Activated CD4-positive, alpha-beta T cell treated with anti-CD3 and anti-CD28 coated beads, Interleukin-2, amount 50 U/mL, for 24 hours (primary cell): ENCODE measurements at regions not wholly inside any gene's neighbourhood (a gene's known extent, or its start where the extent isn't known, plus 50 kb on each side); places are given as distances from the start of the nearest gene placed in this dataset.

Experiments used
- DNase-seq, 2 donors: peaks; one replicate each; pipeline ENCODE4 v3.0.0-alpha.2; 2020; ENCODE audit warnings: low read depth in 1 of 2, low spot score in 1 of 2

DNA sequence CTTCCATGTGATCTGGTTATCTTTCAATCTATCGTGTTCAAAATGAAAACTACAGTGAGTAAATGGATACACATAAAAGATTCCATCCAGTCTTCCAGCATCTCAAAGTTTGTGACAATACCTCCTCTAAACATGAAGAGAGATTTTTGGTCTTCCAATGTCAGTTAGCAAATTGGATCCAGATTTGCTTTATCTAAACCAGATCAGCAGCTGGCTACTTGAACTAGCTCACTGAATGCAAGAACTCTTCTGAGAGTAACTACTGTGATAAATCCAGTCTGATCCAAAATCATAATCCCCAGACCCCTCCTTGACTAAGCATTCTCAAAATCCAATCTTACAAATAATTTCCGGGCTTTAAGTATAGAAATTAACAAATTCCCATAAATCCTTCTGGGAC lies 2177.9 kb upstream of the C9orf72 start:
- no peak for DNase-seq

DNA sequence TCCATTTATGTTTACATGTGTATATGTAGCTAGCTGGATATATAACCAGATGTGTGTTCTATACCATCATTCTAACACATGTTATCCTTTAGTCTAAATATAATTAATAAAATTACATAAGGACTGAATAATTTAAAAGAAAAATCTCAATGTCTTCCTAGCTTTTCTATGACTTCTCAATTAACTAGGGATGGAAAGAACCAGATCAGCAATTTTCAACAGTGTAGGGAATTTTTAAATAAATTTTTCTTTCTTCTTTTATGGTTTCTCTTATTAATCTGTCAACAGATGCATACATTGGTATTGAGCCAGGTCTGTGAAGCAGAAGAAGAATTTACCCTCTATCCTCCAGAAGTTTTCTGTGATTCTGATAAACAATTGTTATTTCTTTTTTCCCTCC lies 2180.4 kb upstream of the C9orf72 start:
- DNase-seq = no peak

DNA sequence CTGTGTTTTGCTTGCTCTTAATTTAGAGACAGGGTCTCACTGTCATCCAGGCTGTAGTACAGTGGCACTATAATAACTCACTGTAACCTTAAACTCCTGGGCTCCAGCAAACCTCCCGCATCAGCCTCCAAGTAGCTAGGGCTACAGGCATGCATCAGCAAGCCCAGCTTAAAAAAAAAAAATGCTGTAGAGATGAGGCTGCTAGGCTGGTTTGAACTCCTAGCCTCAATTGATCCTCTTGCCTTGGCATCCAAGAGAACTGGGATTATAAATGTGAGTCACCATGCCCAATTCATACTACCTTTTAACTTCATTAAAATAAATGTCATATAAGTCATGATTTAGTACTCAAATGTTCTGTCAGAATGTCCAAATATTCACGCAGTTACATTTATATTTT lies 2195.7 kb upstream of the C9orf72 start:
- DNase-seq = no peak

DNA sequence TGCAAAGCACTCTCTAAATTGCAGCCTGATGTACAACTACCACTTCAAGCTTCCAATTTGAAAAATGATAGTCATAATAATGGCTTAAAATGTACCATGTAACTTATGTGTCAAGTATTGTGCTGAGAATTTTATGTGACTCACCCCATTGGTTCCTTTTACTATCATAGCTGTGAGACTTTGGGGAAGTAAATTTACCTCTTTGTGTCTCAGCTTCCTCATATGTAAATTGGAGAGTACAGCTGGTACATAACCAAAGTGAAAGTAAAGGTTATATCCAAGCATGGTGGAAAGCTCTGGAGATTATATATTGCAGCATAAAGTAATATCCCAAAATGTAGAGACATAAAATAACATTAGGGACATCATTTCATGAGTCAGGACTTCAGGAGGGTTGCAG lies 2200.4 kb upstream of the C9orf72 start:
- no peak for DNase-seq

DNA sequence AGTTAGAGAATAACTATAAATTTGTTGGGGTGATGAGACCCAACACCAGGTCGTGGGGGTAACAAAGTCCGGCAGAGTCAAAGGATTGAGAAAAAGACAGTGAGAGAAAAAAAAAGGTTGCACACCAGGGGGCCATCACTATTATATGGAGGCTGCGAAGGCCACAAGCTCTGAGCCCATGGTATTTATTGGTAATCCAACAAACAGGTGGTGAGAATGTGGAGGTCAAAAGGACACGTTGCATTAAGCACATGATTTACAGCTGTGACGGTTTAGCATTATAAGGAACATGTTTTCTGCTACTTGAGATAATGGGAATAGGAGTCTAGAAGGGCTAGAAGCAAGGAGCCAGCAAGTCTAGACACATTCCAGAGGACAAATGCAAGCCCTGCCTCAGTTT lies 2202.2 kb upstream of the C9orf72 start:
- no peak for DNase-seq

DNA sequence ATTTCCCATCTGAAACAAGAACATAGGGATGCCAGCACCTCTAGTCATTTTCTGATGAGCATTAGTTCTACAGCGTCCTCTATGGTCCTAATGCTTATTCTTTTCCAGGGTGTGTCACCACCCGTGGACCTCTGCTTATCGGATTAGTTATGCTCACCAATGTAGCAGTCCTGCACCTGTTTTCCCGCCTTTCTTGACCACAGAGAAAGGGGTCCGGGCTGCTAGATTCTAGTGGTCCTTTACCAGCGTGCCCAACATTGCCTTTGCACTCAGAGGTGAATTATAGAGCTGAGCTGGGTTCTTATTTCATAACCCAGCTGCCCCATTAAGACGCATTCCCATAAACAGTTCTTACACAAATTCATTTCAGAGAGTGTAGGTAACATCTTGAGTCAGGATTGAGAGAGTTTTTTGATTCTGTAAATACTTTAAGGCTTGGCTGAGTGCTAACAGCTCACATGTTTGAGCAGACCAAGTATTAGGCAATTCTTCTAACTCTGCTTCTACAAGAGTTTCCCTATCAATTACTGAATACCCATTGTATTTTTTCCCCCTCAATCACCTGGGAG lies 2205.1 kb upstream of the C9orf72 start:
- DNase-seq = no peak

DNA sequence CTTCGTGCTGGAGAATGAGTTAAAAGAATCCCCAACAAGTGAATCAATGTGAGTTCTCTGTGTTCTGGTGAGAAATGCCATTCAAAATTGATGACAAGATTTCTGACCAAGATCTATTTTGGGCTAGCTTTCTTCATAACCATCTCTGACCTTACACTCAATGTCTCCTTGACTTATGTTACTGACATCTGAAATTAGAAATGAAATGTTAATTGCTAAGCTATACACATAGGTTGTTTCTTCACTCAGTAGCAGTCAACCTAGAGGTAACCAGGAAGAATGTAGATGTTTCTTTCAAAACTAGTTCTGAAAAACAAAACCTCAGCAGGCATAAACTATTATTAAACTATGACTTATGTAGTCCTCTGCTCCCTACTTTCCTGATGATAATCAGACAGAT lies 2220.7 kb upstream of the C9orf72 start:
- DNase-seq = no peak

GRCh38 chr9:29796291-29796952 lies 2223.1 kb upstream of the C9orf72 start:
- no peak for DNase-seq

- DNase-seq = no peak
These were observed 2225.3 kb upstream of the C9orf72 start for GRCh38 chr9:29798599-29798998.

DNA sequence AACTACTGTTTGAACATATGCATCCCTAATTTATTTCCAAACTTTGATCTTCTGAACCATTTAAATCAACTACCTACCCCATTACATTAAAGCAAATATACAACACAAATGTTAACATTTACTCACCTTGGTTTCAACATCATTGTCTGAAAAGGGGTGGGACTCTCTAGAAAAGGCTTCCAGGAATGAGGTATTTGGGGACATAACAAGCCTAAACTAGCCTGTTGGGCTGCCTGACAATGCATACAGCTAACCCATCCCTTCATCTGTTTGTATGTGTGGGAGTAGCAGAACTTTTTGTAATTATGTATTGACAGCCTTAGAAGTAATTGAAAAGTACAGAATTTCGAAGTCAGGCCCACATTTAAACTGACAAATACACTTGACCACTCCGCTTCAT lies 2225.9 kb upstream of the C9orf72 start:
- DNase-seq = no peak

GRCh38 chr9:29800821-29801220 lies 2227.5 kb upstream of the C9orf72 start:
- DNase-seq = no peak

DNA sequence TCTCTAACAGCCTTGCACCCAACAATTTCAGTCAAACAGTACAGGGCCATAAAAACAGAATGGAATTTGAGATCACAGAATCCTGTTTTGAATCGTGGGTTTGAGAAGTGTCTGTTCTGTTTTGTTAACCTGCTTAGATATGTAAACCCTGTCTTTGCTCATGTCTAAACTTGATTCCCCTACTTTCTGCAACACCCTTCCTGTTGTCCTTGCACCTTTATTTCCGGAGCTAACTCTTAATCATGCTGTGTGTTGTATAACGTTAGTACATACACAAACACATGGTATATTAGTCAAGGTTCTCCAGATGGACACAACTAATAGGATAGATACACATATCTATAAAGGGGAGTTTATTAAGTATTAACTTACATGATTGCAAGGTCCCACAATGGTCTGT lies 2229.2 kb upstream of the C9orf72 start:
- DNase-seq = no peak

DNA sequence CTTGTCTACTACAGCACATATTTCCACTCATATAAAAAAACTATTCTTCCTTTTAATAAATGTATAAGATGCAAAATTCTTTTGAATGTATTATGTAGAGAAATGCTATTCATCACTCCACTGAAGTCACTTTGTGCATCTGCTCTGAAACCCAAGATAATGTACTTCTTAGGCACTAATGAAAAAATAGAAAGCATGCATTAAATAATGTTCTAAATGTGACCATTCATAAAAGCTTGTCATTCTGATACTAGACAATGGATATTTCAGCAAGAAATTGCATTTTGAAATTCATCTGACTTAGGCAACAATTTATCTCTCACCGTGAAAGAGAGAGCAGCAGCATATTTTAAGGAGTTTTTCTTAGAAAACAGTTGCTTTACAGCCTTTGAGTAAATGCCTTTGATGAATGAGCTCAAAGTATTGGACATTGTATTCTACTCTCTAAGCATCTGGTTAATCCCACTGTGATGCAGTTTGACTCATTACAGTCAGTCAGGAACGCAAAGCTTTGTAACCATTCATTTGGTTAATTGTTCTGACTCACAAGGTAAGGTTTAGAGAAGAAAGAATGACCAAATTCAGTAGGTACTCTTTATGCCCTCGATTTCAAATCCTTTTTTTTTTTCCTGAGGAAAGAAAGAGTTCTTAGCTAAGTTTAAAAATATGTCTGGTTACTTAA lies 2233.8 kb upstream of the C9orf72 start:
- DNase-seq = no peak

- no peak for DNase-seq
These were observed 2243.8 kb upstream of the C9orf72 start for GRCh38 chr9:29816954-29817703.

DNA sequence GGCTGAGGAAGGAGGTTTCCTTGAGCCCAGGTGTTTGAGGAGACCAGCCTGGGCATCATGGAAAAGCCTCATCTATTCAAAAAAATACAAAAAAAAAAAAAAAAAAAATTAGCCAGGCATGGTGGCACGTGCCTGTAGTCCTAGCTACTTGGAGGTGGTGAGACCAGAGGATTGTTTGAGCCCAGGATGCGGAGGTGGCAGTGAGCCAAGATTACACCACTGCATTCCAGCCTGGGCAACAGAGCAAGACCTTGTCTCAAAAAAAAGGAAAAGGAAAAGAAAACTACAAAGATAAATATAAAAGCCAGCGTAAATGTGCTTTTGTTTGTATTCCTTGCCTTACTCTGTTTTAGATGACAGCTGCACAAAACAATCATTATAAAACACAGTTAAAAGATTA lies 2249.2 kb upstream of the C9orf72 start:
- DNase-seq = no peak

DNA sequence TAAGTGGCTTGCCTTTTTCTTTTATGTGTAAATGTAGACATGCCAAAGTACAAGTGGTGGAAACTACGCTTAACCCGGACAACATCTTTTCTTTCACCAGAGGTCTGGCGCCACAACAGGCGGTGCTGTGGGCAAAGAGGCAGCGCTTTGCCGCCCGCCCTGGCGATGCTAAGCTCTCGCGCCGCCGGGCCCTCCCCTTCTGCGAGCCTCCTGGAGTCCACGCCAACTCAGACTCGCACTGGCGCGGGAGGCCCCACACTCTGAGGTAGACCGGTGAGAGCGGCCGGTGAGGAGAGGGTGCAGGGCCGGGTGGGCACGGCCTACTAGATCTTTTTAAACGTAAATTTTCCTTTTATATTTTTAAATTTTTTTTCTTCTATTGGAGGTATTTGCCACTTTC lies 2253.1 kb upstream of the C9orf72 start:
- DNase-seq = no peak

GRCh38 chr9:29830821-29831220 lies 2257.5 kb upstream of the C9orf72 start:
- DNase-seq = no peak

GRCh38 chr9:29838491-29839020 lies 2265.3 kb upstream of the C9orf72 start:
- no peak for DNase-seq

DNA sequence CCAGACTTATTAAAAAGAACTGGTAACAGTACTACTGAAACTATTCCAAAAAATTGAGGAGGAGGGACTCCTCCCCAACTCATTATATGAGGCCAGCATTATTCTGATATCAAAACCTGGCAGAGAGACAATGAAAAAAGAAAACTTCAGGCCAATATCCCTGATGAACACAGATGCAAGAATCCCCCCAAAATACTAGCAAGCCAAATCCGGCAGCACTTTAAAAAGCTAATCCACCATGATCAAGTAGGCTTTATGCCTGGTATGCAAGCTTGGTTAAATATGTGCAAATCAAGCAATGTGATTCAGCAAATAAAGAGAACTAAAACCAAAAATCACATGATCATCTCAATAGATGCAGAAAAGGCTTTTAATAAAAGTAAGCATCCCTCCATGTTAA lies 2271.0 kb upstream of the C9orf72 start:
- no peak for DNase-seq

- DNase-seq = no peak
These were observed 2277.4 kb upstream of the C9orf72 start for GRCh38 chr9:29850664-29851063.

GRCh38 chr9:29861803-29862202 lies 2288.5 kb upstream of the C9orf72 start:
- no peak for DNase-seq

DNA sequence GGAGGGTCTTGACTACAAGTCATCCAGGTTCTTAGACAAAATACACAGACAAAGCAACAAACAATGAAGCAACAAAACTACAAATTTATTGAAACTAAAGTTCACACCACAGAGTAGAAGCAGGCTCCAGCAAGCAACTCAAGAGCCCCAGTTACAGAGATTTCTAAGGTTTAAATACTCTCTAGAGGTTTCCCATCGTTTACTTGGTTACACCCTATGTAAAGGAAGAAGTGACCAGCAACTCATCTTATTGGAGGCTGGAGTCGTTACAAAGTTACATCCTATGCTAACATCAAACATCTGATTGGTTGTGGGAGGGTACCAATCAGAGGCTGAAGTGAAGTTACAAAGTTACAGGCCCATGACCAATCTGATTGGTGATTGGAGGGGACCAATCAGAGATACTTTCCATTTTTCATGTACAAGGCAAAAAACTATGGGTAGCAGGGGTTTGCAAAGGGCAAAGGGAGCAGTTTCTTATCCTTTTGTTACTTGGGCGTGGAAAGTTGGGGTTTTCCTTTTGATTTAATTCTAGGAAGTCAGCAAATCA lies 2292.6 kb upstream of the C9orf72 start:
- no peak for DNase-seq
